Activated T-cell treated with anti-CD3 and anti-CD28 coated beads, Interleukin-2, amount 50 U/mL, for 4 hours (primary cell): ENCODE measurements at regions not wholly inside any gene's neighbourhood (a gene's known extent, or its start where the extent isn't known, plus 50 kb on each side); places are given as distances from the start of the nearest gene placed in this dataset.
"Not testable (repeated sequence)": the region's sequence is repeated elsewhere in the genome, so short reads cannot be mapped to it uniquely, and the experiment has no call there.

Experiments
- ATAC-seq, 2 donors: fragments of 200-7000 bp; cut with Tn5 transposase; one replicate each; pipeline ENCODE4 v1.10.0; 2021
- DNase-seq: peaks from one replicate; pipeline ENCODE4 v3.0.0-alpha.2; 2020
- H3K27me3 Mint-ChIP-seq: one replicate; pipeline ENCODE4 v1.8.0; 2021; ENCODE audit warnings: low read depth, mixed read lengths
- H3K36me3 Mint-ChIP-seq: one replicate; pipeline ENCODE4 v1.8.0; 2022; ENCODE audit warnings: mixed read lengths; ENCODE audit not compliant: insufficient read depth
- H3K4me1 Mint-ChIP-seq: one replicate; pipeline ENCODE4 v1.8.0; 2021; ENCODE audit warnings: low read depth, mixed read lengths
- H3K4me3 Mint-ChIP-seq: one replicate; pipeline ENCODE4 v1.8.0; 2021; ENCODE audit warnings: mild to moderate bottlenecking, moderate library complexity, mixed read lengths
- H3K9me3 Mint-ChIP-seq: one replicate; pipeline ENCODE4 v1.8.0; 2021; ENCODE audit warnings: mixed read lengths

- H3K4me1 Mint-ChIP-seq: no peaks in the 10 kb centered on the region
Observed at GRCh38 chr5:89187268-89187667, 304.3 kb upstream of the MEF2C start.

GRCh38 chr5:89181546-89181945 is 298.6 kb upstream of the MEF2C start:
- no peak for ATAC-seq
- H3K4me3 Mint-ChIP-seq: no peak overlapping the region
- H3K9me3 Mint-ChIP-seq: no peaks in the 10 kb centered on the region
- DNase-seq: no peak
- H3K27me3 Mint-ChIP-seq: no peaks in the 10 kb centered on the region
- H3K4me1 Mint-ChIP-seq: no peaks in the 10 kb centered on the region
- no peaks in the 10 kb centered on the region for H3K36me3 Mint-ChIP-seq

More at GRCh38 chr5:89187268-89187667, 304.3 kb upstream of the MEF2C start:
- ATAC-seq (no peak), DNase-seq (no peak)
- H3K4me3 Mint-ChIP-seq: no peak overlapping the region
- H3K27me3 Mint-ChIP-seq: no peaks in the 10 kb centered on the region
- H3K9me3 Mint-ChIP-seq: peaks cover 3% of the 10 kb centered on the region
- no peaks in the 10 kb centered on the region for H3K36me3 Mint-ChIP-seq

DNA sequence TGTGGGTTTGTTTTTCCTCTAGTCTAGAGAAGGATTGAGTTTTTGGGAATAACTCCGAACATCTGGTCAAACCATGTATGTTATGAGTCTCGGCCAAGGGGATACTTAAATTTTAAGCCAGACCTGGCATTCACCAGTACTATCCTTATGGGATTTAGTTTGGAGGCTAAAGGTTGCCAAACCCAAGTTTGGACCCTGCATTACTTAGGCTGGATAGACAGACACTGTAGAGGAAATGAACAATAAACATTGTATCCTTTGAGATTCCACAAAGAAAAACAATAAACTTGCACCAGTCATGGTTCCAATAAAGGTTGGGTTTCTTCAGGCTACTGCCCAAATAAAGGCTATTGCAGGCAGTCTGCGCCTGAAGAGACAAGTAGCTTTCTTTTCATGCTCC is 296.7 kb upstream of the MEF2C start:
- Mint-ChIP-seq H3K9me3 (no peaks in the 10 kb centered on the region), H3K36me3 (no peaks in the 10 kb centered on the region), H3K27me3 (no peaks in the 10 kb centered on the region), H3K4me1 (no peaks in the 10 kb centered on the region), H3K4me3 (no peak overlapping the region)
- no peak for DNase-seq
- ATAC-seq: no peak

- Mint-ChIP-seq H3K36me3 (no peaks in the 10 kb centered on the region), H3K4me3 (no peak overlapping the region), H3K4me1 (no peaks in the 10 kb centered on the region), H3K27me3 (no peaks in the 10 kb centered on the region), H3K9me3 (no peaks in the 10 kb centered on the region)
- DNase-seq: no peak
- ATAC-seq: no peak
Observed at GRCh38 chr5:89178541-89178940, 295.6 kb upstream of the MEF2C start.

DNA sequence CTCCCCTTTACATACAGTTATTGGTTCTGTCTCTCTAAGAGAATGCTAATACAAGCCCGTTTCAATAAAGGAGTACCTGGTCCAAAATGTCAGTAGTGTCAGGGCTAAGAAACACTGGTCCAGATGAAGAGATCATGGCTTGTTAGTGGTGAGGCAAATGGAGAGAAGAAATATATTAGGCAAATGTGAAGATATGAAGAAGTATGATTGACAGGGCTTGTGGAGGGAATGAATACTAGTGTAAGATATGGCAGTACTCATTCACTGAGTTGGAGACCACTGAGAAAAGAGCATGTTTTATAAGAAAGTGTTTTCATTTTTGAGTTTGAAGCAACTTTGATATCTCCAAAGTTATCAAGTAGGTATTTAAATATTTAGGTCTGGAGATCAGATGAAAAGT is 290.5 kb upstream of the MEF2C start:
- Mint-ChIP-seq H3K27me3 (no peaks in the 10 kb centered on the region), H3K9me3 (no peaks in the 10 kb centered on the region), H3K36me3 (no peaks in the 10 kb centered on the region), H3K4me1 (no peaks in the 10 kb centered on the region), H3K4me3 (no peak overlapping the region)
- no peak for ATAC-seq
- DNase-seq: no peak

DNA sequence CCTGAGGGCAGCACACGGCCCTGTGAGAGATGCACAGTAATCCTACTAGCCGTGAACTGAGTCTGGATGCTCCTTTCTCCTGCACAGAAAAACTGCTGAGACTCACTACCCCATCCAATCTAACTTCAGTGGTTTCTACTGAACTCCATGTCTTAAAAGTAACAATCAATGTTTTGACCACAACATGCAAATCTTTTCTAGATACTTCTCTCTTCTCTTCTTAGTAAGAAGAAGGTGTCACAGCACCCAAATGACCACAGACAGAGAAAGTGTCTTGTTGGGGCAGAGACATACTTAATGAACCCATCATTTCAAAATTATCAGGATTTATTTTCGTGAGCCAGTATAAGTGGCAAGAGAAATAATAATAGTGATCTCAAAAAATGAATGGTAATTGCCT is 285.8 kb upstream of the MEF2C start:
- Mint-ChIP-seq H3K9me3 (no peaks in the 10 kb centered on the region), H3K4me3 (no peak overlapping the region), H3K36me3 (no peaks in the 10 kb centered on the region), H3K27me3 (no peaks in the 10 kb centered on the region), H3K4me1 (no peaks in the 10 kb centered on the region)
- ATAC-seq: no peak
- DNase-seq: no peak

GRCh38 chr5:89164703-89165102 is 281.7 kb upstream of the MEF2C start:
- H3K36me3 Mint-ChIP-seq, DNase-seq, H3K9me3 Mint-ChIP-seq, H3K4me1 Mint-ChIP-seq, H3K27me3 Mint-ChIP-seq, ATAC-seq, H3K4me3 Mint-ChIP-seq: not testable (repeated sequence)

- no peaks in the 10 kb centered on the region for H3K36me3 Mint-ChIP-seq
- peaks cover 3% of the 10 kb centered on the region for H3K9me3 Mint-ChIP-seq
- H3K4me1 Mint-ChIP-seq: no peaks in the 10 kb centered on the region
- DNase-seq: no peak
- H3K27me3 Mint-ChIP-seq: no peaks in the 10 kb centered on the region
- H3K4me3 Mint-ChIP-seq: no peak overlapping the region
- no peak for ATAC-seq
Observed at GRCh38 chr5:89156226-89156625, 273.2 kb upstream of the MEF2C start.

- DNase-seq (no peak), ATAC-seq (no peak)
- Mint-ChIP-seq H3K4me1 (no peaks in the 10 kb centered on the region), H3K36me3 (no peaks in the 10 kb centered on the region), H3K9me3 (no peaks in the 10 kb centered on the region), H3K27me3 (no peaks in the 10 kb centered on the region), H3K4me3 (no peak overlapping the region)
Observed at GRCh38 chr5:89147031-89147430, 264.0 kb upstream of the MEF2C start.

DNA sequence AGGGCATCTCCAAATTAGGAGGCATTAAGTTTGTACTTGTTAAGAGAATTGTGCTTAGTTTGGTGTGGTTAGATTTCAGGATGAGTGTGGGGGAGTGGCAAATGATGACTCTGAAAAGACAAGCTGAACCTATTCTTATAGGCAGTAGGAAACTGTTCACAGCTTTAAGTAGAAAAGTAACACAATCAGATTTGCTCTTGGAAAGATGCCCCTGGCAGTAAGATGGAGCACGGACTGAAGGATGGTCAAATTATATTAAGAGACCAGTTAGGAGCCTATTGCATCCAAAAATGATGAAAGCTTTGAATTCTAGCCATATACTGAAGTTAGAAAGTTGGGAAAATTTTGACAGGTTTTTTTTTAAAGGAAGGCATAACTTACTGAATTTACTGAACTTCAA is 254.2 kb upstream of the MEF2C start:
- Mint-ChIP-seq H3K27me3 (no peaks in the 10 kb centered on the region), H3K36me3 (no peaks in the 10 kb centered on the region), H3K4me3 (no peak overlapping the region), H3K9me3 (no peaks in the 10 kb centered on the region), H3K4me1 (no peaks in the 10 kb centered on the region)
- ATAC-seq (no peak), DNase-seq (no peak)

DNA sequence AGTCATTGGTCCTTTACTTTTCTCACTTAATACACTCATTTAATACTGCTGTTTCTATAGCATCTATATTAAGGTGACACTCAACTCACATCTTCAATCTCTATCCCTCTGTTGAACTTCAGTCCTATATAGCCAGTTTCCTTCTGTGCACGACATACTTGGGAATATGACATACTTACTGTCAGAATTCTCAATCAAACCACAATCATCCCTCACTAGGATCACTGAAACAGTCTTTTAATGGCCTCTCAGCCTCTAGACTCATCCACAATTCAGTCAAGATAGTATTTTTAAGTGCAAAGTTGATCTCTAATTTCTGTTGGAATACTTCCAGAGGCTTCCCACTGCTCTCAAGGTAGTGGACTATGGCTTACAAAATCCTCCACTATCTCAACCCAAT is 251.0 kb upstream of the MEF2C start:
- H3K27me3 Mint-ChIP-seq: no peaks in the 10 kb centered on the region
- no peak for DNase-seq
- no peaks in the 10 kb centered on the region for H3K4me1 Mint-ChIP-seq
- no peak overlapping the region for H3K4me3 Mint-ChIP-seq
- H3K36me3 Mint-ChIP-seq: no peaks in the 10 kb centered on the region
- no peaks in the 10 kb centered on the region for H3K9me3 Mint-ChIP-seq
- ATAC-seq: no peak

DNA sequence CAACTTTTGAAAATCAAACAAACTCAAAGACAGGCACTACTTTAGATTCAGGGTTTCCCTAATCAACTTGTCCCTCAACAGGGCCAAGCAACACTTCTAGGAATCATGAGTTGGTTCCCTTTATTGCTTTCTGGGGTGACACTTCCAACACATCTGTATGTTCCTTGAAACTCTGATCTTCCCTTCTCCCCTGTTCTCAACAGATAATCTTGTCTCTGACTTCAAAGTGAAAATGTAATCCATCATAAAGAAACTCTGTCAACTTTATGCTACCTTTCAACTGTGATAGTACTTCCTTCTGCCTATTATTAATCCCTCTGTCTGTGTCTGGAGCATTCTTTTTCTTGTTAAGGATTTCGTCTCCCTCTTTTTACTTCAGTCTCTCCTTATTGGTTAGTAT is 250.1 kb upstream of the MEF2C start:
- H3K9me3 Mint-ChIP-seq: no peaks in the 10 kb centered on the region
- DNase-seq: no peak
- H3K4me1 Mint-ChIP-seq: no peaks in the 10 kb centered on the region
- no peak for ATAC-seq
- no peaks in the 10 kb centered on the region for H3K36me3 Mint-ChIP-seq
- no peaks in the 10 kb centered on the region for H3K27me3 Mint-ChIP-seq
- H3K4me3 Mint-ChIP-seq: no peak overlapping the region

- no peak for ATAC-seq
- Mint-ChIP-seq H3K4me3 (no peak overlapping the region), H3K27me3 (no peaks in the 10 kb centered on the region), H3K36me3 (no peaks in the 10 kb centered on the region), H3K9me3 (no peaks in the 10 kb centered on the region), H3K4me1 (no peaks in the 10 kb centered on the region)
- DNase-seq: no peak
Observed at GRCh38 chr5:89130851-89131250, 247.9 kb upstream of the MEF2C start.

DNA sequence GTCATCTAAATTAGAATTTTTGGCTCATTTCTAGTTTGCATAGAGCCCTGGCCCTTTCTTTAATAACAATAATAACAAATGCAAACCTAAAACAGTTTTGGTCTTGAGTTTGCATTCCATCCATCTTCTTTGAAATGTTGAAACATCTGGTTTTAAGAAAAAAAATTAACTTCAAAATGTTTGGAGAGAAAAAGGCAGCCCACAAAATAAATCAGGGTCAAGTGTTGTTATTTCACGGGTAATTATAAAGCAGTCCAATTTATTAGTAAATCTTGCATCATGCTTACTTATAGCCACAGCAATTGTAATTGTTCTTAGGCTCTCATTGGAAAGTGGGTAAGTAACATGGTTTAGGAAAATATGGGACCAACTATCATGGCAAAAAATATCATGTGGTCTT is 247.0 kb upstream of the MEF2C start:
- Mint-ChIP-seq H3K4me1 (no peaks in the 10 kb centered on the region), H3K27me3 (no peaks in the 10 kb centered on the region), H3K4me3 (no peak overlapping the region), H3K9me3 (no peaks in the 10 kb centered on the region), H3K36me3 (no peaks in the 10 kb centered on the region)
- DNase-seq: no peak
- no peak for ATAC-seq

DNA sequence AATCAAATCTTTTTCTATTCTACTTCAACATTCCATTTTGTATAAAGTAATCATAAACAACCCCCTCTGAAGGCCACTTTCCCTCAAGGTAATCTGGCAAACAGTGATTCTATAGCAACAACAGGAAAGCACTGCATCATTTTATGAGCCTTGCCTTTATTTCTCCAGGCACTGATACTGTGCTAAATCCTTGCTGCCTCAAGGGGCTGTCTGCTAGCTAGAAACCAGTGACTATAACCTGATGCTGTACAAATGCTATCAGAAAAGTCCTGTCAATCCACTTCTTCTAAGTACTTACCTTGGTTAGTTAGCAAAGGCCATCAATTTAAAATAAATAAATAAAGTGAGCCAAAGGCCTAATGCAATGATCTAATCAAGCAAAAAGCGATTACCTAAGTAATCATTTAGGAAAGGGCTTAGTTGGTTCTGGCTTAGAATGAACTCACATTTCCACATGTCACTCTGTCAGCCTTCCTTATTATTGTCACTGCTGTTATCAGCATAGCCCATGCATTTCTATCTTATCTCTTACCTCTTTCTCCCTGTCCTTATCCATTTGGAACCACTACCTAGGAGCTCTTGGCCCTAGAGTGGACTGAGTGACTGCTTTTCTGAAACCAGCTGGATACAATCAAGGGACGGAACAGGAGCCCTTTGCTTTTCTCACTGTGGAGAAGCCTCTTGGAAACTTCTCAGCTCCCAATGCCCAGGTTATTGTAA is 246.1 kb upstream of the MEF2C start:
- Mint-ChIP-seq H3K36me3 (no peaks in the 10 kb centered on the region), H3K4me1 (no peaks in the 10 kb centered on the region), H3K9me3 (peaks cover 4% of the 10 kb centered on the region), H3K27me3 (no peaks in the 10 kb centered on the region), H3K4me3 (no peak overlapping the region)
- no peak for ATAC-seq
- no peak for DNase-seq

- Mint-ChIP-seq H3K27me3 (no peaks in the 10 kb centered on the region), H3K9me3 (peaks cover 4% of the 10 kb centered on the region), H3K36me3 (no peaks in the 10 kb centered on the region), H3K4me1 (no peaks in the 10 kb centered on the region), H3K4me3 (no peak overlapping the region)
- ATAC-seq (no peak), DNase-seq (no peak)
Observed at GRCh38 chr5:89128092-89128491, 245.1 kb upstream of the MEF2C start.
